ACC112 (cell line): ENCODE measurements at regions not wholly inside any gene's neighbourhood (a gene's known extent, or its start where the extent isn't known, plus 50 kb on each side); places are given as distances from the start of the nearest gene placed in this dataset.

ENCODE experiments used
- H2AFZ ChIP-seq: fragments of 200-600 bp; sonication (generic); one replicate; pipeline ENCODE4 v1.6.0; 2017; ENCODE audit warnings: antibody characterized with exemption, low read length; ENCODE audit not compliant: unreplicated experiment
- H3K27ac ChIP-seq: fragments of 200-600 bp; sonication (generic); 2 replicates; pipeline ENCODE4 v1.5.1; 2014; ENCODE audit warnings: low read depth, mild to moderate bottlenecking, antibody characterized with exemption, low read length, moderate library complexity
- H3K27me3 ChIP-seq: fragments of 200-600 bp; sonication (generic); 2 replicates; pipeline ENCODE4 v1.6.1; 2014; ENCODE audit warnings: mild to moderate bottlenecking, antibody characterized with exemption, low read length, moderate library complexity, mixed read lengths; ENCODE audit not compliant: insufficient read depth
- H3K36me3 ChIP-seq: fragments of 200-600 bp; sonication (generic); 2 replicates; pipeline ENCODE4 v1.6.1; 2016; ENCODE audit warnings: mild to moderate bottlenecking, antibody characterized with exemption, low read length, moderate library complexity, mixed read lengths; ENCODE audit not compliant: insufficient read depth
- H3K4me1 ChIP-seq: fragments of 200-600 bp; sonication (generic); one replicate; pipeline ENCODE4 v1.6.1; 2016; ENCODE audit warnings: low read length, mixed read lengths; ENCODE audit not compliant: insufficient read depth, unreplicated experiment, control insufficient read depth
- H3K4me3 ChIP-seq: fragments of 200-600 bp; sonication (generic); 2 replicates; pipeline ENCODE4 v1.5.1; 2014; ENCODE audit warnings: mild to moderate bottlenecking, low read depth, low read length
- H3K79me2 ChIP-seq: fragments of 200-600 bp; sonication (generic); one replicate; pipeline ENCODE4 v1.6.0; 2016; ENCODE audit warnings: low read length; ENCODE audit not compliant: control insufficient read depth, unreplicated experiment, insufficient read depth

DNA sequence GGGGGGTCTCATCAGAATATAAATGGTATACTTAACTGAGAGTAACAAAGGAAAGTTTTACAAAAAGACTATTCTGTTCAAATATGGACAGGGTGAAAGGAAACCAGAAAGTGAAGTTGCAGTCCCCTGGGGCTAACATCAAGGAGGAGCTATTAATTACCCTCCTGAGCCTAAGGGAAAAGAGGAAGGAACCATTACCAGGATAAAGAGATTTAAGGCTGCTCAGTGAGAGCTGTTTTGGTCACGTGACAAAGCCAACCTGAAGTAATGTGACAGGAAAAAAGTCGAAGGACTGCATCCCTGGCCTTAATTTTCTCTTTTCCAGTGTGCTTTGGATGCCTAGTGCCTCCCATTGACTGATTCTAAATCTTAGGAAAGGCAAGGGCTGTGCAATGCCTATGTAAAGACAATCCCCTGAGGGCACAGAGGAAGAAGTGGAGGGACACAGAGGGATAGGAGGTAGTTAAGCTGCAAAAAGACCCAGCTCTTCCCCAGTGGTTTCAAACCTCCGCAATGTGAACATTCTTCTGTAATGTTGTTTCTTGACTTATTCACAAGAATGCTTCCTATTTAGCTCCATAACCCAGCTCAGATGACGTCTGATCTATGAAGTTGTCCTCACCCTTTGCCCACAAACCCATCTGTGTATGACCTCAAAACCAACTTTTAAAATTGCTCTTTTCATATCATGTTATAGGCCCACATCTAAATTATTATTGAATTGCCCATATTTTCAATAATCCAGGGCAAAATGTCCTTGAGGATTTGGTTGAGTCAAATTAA is 187.7 kb upstream of the DCN start:
- no peaks in the 10 kb centered on the region for H3K36me3 ChIP-seq
- H3K27me3 ChIP-seq, result peaks cover 6% of the 10 kb centered on the region
- no peak overlapping the region for H2AFZ ChIP-seq
- no peak overlapping the region for H3K27ac ChIP-seq
- H3K4me1 ChIP-seq, result no peaks in the 10 kb centered on the region
- H3K4me3 ChIP-seq, result no peak overlapping the region
- H3K79me2 ChIP-seq, result no peaks in the 10 kb centered on the region

DNA sequence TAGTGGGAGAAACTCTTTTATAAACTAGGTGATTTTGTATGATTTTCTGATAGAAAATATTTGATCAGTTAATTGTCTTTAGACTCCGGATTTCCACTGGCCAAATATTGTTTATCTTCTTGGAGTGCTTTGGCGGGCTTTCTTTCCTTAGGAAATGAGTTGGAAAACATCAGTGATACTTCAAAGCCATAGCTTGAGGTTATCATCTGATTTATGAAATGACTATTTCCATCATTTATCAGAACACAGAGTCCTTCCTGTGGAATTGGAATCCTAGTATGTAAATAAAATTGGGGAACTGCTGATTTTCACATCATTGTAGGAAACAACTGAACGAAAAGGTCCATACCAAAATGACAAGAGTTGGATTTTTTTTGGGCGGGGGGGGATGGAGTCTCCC is 186.0 kb upstream of the DCN start:
- no peak overlapping the region for H3K27ac ChIP-seq
- no peaks in the 10 kb centered on the region for H3K4me1 ChIP-seq
- no peak overlapping the region for H3K4me3 ChIP-seq
- H3K27me3 ChIP-seq, result no peaks in the 10 kb centered on the region; the same call in 1 of the 2 replicates
- H2AFZ ChIP-seq, result no peak overlapping the region
- no peaks in the 10 kb centered on the region for H3K36me3 ChIP-seq
- H3K79me2 ChIP-seq, result no peaks in the 10 kb centered on the region

DNA sequence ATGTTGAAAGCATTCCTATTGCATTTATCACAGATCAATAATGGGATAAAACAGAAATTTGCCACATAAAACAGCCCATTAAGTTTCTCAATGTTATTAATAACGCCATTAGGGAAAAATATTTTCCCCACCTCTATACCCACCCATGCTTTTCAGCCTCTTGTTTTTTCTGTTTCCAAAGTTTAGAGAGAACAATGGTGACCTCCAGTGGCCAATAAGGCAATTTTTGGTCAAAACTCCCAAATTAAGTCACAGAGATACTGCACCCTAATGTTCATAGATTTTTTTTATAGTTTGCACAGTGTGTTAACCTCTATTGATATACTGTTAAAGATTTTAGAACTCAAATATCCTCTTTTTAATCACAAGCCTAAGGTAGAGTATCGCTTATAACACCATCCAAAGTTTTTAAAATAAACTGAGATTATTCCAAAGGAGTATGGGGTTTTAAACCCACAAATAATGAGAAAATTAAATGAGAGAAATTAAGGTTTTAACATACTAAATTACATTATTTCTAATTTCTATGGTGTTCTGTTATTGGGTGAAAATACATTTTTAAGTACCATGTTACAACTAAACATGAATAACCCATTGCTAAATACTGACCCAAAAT is 184.7 kb upstream of the DCN start:
- Histone ChIP-seq H3K4me1 (no peaks in the 10 kb centered on the region), H3K36me3 (no peaks in the 10 kb centered on the region), H3K27ac (no peak overlapping the region), H2AFZ (no peak overlapping the region), H3K4me3 (no peak overlapping the region), H3K79me2 (no peaks in the 10 kb centered on the region), H3K27me3 (no peaks in the 10 kb centered on the region)

DNA sequence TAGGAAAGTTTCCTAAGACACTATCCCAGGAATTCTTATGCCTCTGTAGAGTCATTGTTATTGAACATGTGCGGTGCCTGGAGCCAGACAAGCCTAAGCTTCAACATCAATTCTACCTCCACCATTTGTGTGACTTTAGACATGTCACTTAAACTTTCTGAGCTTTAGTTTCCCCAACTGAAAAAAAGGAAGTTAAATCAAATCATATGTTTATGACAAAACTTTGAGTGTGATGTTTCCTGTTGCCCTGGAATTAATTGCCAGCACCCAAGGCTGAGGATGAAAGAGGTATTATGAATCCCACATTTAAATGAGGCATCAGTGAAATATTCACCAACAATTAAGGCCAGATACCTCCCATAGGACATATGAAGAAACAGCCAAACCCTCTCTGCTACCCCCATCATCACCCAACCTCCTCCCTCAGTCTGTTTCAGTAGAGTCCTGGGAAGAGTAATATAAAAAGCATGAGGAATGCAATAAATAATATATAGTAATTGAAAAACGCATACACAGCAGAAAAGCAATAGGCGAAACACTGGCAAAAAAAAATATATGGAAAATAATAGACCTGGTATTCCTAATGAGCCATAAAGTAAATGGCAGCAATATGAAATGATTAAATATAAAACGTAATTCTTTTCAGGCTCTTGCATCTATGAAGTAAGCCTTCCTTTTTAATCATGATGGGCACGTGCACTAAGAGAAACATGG is 182.0 kb upstream of the DCN start:
- Histone ChIP-seq H3K4me3 (no peak overlapping the region), H3K27ac (no peak overlapping the region), H3K27me3 (no peaks in the 10 kb centered on the region)

DNA sequence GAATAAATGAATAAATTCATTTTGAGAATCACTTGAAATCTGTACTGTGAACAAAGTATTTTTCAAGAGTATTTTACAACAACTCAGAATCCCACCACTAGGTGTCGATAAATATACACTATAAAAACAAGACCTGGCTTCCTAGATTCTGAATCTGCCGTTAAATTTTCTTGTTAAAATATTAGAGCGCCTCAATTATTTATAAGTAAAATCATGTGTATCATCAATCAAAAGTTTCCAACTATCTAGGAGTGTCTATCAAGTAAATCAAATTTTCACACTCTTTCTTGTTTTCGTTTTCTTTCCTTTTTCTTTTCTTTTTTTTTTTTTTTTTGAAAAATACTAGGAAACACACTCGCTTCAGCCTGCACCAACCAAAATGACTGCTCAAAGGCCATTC is 179.2 kb upstream of the DCN start:
- H2AFZ ChIP-seq, result peak overlapping the region; percentile 66
- no peak overlapping the region for H3K4me3 ChIP-seq
- no peak overlapping the region for H3K27ac ChIP-seq
- H3K36me3 ChIP-seq, result no peaks in the 10 kb centered on the region
- H3K79me2 ChIP-seq, result no peaks in the 10 kb centered on the region
- H3K27me3 ChIP-seq, result no peaks in the 10 kb centered on the region
- no peaks in the 10 kb centered on the region for H3K4me1 ChIP-seq

More for the DNA sequence above, 182.0 kb upstream of the DCN start:
- no peaks in the 10 kb centered on the region for H3K79me2 ChIP-seq
- no peaks in the 10 kb centered on the region for H3K36me3 ChIP-seq
- H3K4me1 ChIP-seq, result no peaks in the 10 kb centered on the region
- no peak overlapping the region for H2AFZ ChIP-seq

DNA sequence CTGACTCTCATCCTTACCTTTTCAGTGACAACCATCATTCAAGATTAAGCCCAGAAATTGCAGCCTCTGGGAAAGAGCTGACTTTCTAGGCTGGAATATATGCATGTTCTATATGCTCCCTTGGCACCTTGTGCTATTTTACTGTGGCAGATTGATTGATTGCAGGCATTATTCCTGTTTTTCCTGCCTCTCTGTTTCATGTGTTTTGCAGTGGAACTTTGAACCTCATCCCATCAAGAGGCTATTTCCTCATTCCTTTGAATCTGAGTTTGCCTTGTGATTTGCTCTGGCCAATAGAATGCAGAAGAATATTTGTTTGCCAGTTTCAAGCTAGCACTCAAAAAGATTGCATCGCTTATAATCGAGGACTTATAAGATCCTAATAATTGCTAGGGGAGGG is 174.8 kb upstream of the DCN start:
- no peak overlapping the region for H2AFZ ChIP-seq
- H3K79me2 ChIP-seq, result no peaks in the 10 kb centered on the region
- H3K4me1 ChIP-seq, result peaks cover 3% of the 10 kb centered on the region
- H3K4me3 ChIP-seq, result no peak overlapping the region
- H3K27me3 ChIP-seq, result no peaks in the 10 kb centered on the region
- no peak overlapping the region for H3K27ac ChIP-seq
- no peaks in the 10 kb centered on the region for H3K36me3 ChIP-seq

DNA sequence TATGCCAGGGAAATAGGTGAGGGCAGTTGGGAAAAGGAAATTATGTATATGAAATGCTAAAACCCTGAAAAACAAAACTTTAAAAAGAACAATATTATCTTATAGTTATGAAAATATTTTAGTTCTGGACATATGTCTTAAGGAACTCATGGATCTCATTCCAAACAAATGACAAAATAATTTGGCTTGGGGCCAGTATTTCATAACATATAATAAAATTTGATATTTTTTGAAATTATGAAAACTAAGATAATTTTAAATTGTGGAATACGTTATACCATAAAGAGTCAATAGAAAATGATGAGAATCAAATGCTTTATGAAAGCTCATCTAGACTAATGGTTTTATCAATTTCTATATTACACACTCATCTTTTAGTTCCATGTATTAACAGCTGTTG is 173.8 kb upstream of the DCN start:
- Histone ChIP-seq H3K27me3 (no peaks in the 10 kb centered on the region), H3K36me3 (no peaks in the 10 kb centered on the region), H3K4me1 (peaks cover 3% of the 10 kb centered on the region), H2AFZ (no peak overlapping the region), H3K4me3 (no peak overlapping the region), H3K27ac (no peak overlapping the region), H3K79me2 (no peaks in the 10 kb centered on the region)

DNA sequence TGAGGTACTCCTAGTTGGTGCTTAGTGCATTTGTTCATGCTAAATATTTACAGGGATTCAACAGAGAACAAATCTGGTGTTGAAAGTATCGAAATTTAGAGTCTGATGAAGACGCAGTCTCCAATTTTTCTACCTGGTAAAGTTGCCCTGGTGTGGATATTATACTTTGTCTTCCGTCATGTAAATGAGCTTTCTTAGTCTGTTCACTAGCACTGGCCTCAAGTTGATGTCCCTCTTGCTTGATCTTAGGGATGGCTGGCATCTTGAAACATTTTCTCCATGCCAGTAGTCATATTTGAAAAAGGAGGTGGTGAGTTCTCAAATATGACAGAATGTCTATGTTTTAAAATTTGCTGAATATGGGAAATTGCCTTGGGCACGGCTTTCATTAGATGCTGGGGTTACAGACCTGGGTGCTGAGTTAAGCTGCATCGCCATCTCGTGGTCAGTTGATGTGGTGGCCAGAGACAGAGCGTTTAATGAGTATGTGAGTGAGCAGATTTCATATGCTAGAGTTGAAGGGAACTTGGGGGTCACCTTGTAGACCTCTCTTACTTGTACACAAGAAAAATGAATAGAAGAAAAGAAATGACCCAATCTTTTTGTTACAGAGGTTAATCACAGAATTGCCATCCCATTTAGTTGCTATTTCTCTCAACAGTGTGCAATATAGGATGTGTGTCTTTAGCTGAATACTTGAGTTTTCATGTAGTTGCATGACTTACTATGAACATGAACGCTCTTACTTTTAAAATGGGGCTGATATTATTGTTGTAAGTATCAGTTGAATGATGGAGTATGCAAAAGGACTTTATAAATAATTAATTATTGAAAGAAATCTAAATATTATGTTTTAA is 172.8 kb upstream of the DCN start:
- Histone ChIP-seq H3K4me1 (peaks cover 3% of the 10 kb centered on the region), H3K79me2 (no peaks in the 10 kb centered on the region), H3K4me3 (no peak overlapping the region), H3K36me3 (no peaks in the 10 kb centered on the region), H2AFZ (peak overlapping the region; percentile 61), H3K27me3 (no peaks in the 10 kb centered on the region), H3K27ac (no peak overlapping the region)

DNA sequence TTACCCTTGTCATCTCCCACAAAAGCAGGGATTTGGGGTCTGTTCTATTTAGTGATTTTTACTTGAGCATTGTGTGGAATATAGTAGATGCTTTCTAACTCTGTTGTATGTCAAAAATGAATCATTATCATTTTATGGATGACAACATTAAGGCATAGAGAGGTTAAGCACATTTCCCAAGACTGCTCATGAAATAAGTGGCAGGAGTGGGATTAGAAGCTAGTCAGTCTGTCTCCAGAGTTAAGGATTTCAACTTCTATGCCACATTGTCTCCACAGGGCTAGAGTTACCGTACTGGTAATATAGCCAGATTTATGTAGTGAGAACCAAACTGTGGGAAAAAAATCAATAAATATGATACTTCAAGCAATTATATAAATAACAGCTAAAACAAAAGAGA is 170.6 kb upstream of the DCN start:
- no peak overlapping the region for H3K4me3 ChIP-seq
- H3K36me3 ChIP-seq, result no peaks in the 10 kb centered on the region
- no peak overlapping the region for H2AFZ ChIP-seq
- H3K27me3 ChIP-seq, result no peaks in the 10 kb centered on the region
- peaks cover 3% of the 10 kb centered on the region for H3K4me1 ChIP-seq
- no peak overlapping the region for H3K27ac ChIP-seq
- H3K79me2 ChIP-seq, result no peaks in the 10 kb centered on the region

DNA sequence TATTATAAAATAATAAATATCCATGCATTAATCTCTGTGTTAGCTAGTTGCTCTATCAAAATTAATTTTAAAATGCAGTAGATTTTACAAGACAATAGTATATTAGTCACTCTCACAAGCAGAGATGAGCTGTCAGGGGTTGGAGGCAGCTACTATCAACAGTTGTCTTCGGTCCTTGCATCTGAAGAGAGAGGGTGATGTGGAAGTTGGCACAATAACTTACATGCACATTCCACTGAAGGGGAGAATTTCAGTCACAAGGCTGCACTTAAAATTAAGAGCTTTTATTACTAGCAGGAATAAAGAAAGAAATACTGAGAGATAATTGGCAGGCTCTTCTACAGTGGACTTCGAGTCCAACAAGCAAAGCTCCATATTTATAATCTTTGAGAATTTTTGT is 166.9 kb upstream of the DCN start:
- H3K27ac ChIP-seq, result no peak overlapping the region
- no peaks in the 10 kb centered on the region for H3K27me3 ChIP-seq
- H3K79me2 ChIP-seq, result no peaks in the 10 kb centered on the region
- no peaks in the 10 kb centered on the region for H3K36me3 ChIP-seq
- H3K4me3 ChIP-seq, result no peak overlapping the region
- no peaks in the 10 kb centered on the region for H3K4me1 ChIP-seq
- no peak overlapping the region for H2AFZ ChIP-seq
